Activated T-helper 17 cell treated with anti-CD3 and anti-CD28 coated beads, Interleukin-2, amount 50 U/mL, for 72 hours (primary cell): ENCODE measurements at regions not wholly inside any gene's neighbourhood (a gene's known extent, or its start where the extent isn't known, plus 50 kb on each side); places are given as distances from the start of the nearest gene placed in this dataset.

Experiments
- ATAC-seq: fragments of 150-1000 bp; cut with Tn5 transposase; replicated peaks from 2 replicates; pipeline ENCODE4 v1.10.0; 2021; ENCODE audit warnings: mild to moderate bottlenecking, moderate library complexity
- H3K27ac Mint-ChIP-seq: one replicate; pipeline ENCODE4 v1.8.0; 2022; ENCODE audit warnings: mixed read lengths
- H3K27me3 Mint-ChIP-seq: one replicate; pipeline ENCODE4 v1.8.0; 2022; ENCODE audit warnings: mixed read lengths
- H3K36me3 Mint-ChIP-seq: one replicate; pipeline ENCODE4 v1.8.0; 2022; ENCODE audit warnings: low read depth, mild to moderate bottlenecking, mixed read lengths
- H3K4me1 Mint-ChIP-seq: one replicate; pipeline ENCODE4 v1.8.0; 2022; ENCODE audit warnings: mixed read lengths
- H3K4me3 Mint-ChIP-seq: one replicate; pipeline ENCODE4 v1.8.0; 2022; ENCODE audit warnings: mild to moderate bottlenecking, mixed read lengths
- H3K9me3 Mint-ChIP-seq: one replicate; pipeline ENCODE4 v1.8.0; 2022; ENCODE audit warnings: mixed read lengths

DNA sequence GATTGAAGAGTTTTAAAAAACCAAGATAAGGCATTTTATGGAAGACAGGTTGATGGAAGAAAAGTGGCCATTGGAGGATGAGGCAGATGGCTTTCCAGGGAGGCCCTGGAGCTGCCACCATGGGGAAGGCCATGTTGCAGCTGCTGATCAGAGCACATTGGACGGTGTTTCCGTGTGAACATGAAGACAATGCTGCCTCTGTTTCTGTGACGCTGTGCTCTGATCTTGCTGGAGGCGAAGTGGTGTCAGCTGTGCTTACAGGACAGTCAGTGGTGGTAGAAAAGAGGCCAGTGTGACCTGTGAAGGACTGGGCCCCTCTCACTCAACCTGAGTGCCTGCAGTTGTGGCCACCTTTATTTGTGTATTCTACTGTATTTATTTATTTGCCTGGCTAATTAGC is 132.9 kb downstream of the FAM204A start:
- H3K27ac Mint-ChIP-seq, result no peak overlapping the region
- ATAC-seq, result no peak
- peaks cover 22% of the 10 kb centered on the region for H3K27me3 Mint-ChIP-seq
- no peaks in the 10 kb centered on the region for H3K9me3 Mint-ChIP-seq
- H3K4me3 Mint-ChIP-seq, result no peak overlapping the region
- no peaks in the 10 kb centered on the region for H3K36me3 Mint-ChIP-seq
- H3K4me1 Mint-ChIP-seq, result no peaks in the 10 kb centered on the region

DNA sequence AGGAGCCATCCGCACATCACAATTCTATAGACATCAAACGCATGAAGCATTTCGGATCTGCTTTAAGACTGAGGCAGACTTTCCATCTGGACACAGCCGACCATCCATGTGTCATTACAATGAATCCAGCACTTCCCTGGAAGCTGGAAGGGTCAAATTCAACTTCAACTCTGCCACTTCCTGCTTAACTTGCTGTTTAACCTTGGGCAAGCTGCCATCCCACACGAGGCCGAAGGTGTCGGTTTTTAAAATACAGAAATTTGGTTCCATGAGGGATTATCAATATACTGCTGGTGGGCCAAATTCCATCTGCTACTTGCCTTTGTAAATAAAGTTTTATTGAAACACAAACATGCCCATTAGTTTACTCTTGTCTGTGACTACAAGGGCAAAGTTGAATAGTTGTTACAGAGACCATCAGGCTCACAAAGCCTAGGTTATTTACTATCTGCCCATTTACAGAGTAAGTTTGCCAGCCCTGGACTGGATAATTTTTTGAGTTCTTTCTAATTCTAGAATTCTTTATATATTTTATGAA is 134.6 kb downstream of the FAM204A start:
- no peak overlapping the region for H3K27ac Mint-ChIP-seq

DNA sequence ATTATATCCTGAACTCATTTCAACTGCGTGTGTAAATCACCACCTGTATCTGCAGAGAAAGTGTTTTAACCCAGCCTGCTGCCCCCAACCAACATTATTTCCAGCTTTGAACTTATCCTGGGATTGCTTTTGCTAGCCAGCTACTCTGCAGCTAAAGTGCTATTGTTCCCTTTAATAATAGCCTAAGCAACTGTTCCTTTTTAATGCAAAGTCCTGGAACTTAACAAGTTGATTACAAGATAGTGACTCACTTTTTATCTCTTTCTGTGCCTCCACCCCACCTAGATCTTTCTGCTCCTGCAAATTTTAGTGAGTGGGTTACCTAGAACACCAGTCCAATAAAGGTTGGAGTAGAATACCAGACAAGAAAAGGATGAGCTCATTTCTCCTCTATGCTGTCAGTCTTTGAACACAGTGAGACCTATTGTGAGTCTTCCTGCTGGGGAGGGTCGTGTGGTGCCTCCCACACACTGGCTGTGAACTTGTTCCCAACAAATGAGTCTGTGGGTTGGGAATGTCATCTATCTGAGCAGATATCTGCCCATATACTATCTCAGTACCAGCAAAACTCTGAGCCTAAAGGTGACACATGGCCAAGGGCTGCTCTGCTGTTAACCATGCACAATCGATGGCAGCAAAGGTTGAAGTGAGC is 137.7 kb downstream of the FAM204A start:
- H3K9me3 Mint-ChIP-seq, result no peaks in the 10 kb centered on the region
- no peak overlapping the region for H3K27ac Mint-ChIP-seq
- H3K36me3 Mint-ChIP-seq, result no peaks in the 10 kb centered on the region
- H3K4me1 Mint-ChIP-seq, result no peaks in the 10 kb centered on the region
- no peak for ATAC-seq
- H3K27me3 Mint-ChIP-seq, result peaks cover 23% of the 10 kb centered on the region
- H3K4me3 Mint-ChIP-seq, result no peak overlapping the region

More for the DNA sequence above, 134.6 kb downstream of the FAM204A start:
- no peaks in the 10 kb centered on the region for H3K4me1 Mint-ChIP-seq
- no peak overlapping the region for H3K4me3 Mint-ChIP-seq
- H3K36me3 Mint-ChIP-seq, result no peaks in the 10 kb centered on the region
- no peaks in the 10 kb centered on the region for H3K9me3 Mint-ChIP-seq
- ATAC-seq, result no peak
- peaks cover 21% of the 10 kb centered on the region for H3K27me3 Mint-ChIP-seq

DNA sequence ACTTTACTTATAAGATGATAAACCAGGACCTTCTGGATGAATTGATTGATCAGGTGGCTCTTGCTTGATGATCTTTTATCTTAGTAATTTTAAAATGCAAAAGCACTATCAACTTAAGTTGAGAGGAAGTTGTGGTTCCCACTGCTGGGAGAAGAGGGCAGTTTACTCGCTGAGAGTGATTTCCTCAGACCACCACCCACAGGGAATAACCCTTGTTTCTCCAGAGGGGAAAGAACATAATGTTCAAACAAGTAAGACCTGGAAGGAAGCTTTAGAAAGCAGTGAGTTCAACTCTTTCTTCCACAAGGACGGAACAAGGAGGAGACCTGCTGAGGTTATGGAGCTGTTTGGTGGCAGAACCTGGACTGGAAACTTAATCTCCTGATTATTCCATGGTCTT is 138.7 kb downstream of the FAM204A start:
- H3K9me3 Mint-ChIP-seq, result no peaks in the 10 kb centered on the region
- no peaks in the 10 kb centered on the region for H3K36me3 Mint-ChIP-seq
- H3K4me1 Mint-ChIP-seq, result no peaks in the 10 kb centered on the region
- H3K27ac Mint-ChIP-seq, result no peak overlapping the region
- peaks cover 20% of the 10 kb centered on the region for H3K27me3 Mint-ChIP-seq
- no peak overlapping the region for H3K4me3 Mint-ChIP-seq
- no peak for ATAC-seq

DNA sequence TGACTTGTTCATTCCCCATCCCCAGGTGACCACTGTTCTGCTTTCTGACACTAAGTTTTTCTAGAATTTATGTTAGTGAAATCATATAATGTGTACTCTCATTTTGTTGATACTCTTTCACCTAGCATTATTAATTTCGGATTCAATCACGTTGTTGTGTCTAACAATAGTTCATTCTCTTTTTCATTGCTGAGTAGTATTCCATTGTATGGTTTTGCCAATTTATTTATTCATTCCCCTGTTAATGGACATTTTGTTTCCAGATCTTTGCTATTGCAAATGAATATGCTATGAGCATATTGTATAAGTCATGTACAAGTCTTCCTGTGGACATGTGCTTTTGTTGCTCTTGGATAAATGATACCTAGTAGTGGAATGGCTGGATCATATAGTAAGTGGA is 146.4 kb downstream of the FAM204A start:
- Mint-ChIP-seq H3K9me3 (no peaks in the 10 kb centered on the region), H3K27me3 (peaks cover 9% of the 10 kb centered on the region), H3K4me1 (no peaks in the 10 kb centered on the region), H3K27ac (no peak overlapping the region), H3K4me3 (no peak overlapping the region), H3K36me3 (no peaks in the 10 kb centered on the region)
- ATAC-seq, result no peak

DNA sequence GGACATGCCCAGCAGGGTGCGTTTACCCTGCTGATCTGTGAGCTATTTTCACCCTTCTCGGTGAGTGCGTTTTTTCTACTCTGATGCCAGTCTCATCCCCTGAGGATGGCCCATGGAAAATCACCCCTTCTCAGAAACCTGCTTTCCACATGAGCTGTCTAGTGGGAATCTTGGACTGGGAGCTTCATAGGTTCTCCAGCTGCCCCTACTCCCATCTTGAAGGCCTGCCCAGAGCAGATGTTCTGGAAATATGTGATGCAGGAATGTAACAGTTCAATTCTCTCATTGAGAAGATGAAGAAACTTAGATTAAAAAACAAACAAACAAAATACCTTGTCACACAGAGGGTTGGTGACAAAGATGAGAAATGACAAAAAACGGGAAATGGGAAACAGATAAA is 146.9 kb upstream of the RAB11FIP2 start:
- no peak for ATAC-seq
- peaks cover 12% of the 10 kb centered on the region for H3K27me3 Mint-ChIP-seq
- no peaks in the 10 kb centered on the region for H3K4me1 Mint-ChIP-seq
- H3K36me3 Mint-ChIP-seq, result no peaks in the 10 kb centered on the region
- no peak overlapping the region for H3K27ac Mint-ChIP-seq
- no peaks in the 10 kb centered on the region for H3K9me3 Mint-ChIP-seq
- no peak overlapping the region for H3K4me3 Mint-ChIP-seq

DNA sequence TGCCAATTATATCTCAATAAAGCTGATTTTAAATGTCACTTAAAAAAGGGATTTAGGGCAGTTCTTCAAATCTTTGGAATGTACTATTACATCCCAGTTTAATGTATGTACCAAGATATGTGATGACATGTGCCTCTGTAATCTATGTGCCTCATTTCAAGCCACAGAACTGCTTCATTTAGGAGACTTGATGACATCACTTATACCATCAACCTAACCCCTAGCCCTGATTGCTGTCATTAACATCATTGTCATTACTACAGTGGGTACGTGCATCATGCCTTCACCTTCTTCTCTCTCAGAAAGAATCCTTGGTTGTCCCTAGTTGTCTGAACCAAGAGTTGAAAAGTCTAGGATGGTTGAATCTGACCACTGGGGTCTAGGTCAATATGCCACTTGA is 134.3 kb upstream of the RAB11FIP2 start:
- no peaks in the 10 kb centered on the region for H3K36me3 Mint-ChIP-seq
- peaks cover 2% of the 10 kb centered on the region for H3K9me3 Mint-ChIP-seq
- no peaks in the 10 kb centered on the region for H3K4me1 Mint-ChIP-seq

DNA sequence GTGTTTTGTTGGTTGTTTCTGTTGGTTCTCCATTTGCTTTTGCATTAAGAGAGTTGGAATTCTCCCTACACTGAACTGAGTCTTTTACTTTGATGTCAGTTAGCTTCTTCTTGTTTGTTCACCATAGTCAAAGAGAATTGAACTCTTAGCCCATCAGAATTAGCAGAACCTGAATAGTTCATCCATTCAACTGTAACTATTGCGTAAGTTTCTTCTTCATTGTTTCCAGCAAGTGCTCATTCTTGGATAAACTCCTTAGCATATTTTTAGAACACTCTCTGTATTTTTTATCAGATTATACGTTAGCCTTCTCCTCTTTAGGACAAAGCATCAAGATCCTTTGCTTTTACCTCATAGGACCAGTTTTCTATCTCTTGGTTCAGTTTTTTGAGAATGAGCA is 128.4 kb upstream of the RAB11FIP2 start:
- Mint-ChIP-seq H3K36me3 (no peaks in the 10 kb centered on the region), H3K9me3 (peaks cover 4% of the 10 kb centered on the region), H3K27ac (no peak overlapping the region), H3K4me1 (no peaks in the 10 kb centered on the region), H3K27me3 (peaks cover 18% of the 10 kb centered on the region), H3K4me3 (no peak overlapping the region)
- no peak for ATAC-seq

More for the DNA sequence above, 134.3 kb upstream of the RAB11FIP2 start:
- no peak for ATAC-seq
- H3K27ac Mint-ChIP-seq, result no peak overlapping the region
- peaks cover 10% of the 10 kb centered on the region for H3K27me3 Mint-ChIP-seq
- no peak overlapping the region for H3K4me3 Mint-ChIP-seq

DNA sequence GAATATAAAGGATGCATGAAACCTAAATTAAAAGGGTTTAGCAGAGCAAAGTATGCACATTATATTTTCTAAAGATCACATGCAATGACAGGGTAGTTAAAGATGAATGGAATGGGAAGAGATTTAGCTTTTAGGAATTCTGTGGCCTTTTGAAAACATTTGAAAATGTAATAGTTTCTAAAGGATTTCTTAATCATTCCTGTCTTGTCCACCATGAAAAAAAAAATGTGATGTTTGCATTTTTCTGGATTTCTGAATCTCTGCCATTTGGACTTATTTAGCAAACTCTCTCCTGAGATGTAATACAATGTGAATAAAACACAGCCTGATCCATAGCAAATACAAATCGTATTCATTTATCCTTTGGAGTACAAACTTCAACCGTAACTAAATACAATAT is 126.6 kb upstream of the RAB11FIP2 start:
- H3K27ac Mint-ChIP-seq, result no peak overlapping the region
- no peaks in the 10 kb centered on the region for H3K4me1 Mint-ChIP-seq
- H3K27me3 Mint-ChIP-seq, result peaks cover 18% of the 10 kb centered on the region
- H3K9me3 Mint-ChIP-seq, result peaks cover 4% of the 10 kb centered on the region
- ATAC-seq, result no peak
- H3K4me3 Mint-ChIP-seq, result no peak overlapping the region
- no peaks in the 10 kb centered on the region for H3K36me3 Mint-ChIP-seq

DNA sequence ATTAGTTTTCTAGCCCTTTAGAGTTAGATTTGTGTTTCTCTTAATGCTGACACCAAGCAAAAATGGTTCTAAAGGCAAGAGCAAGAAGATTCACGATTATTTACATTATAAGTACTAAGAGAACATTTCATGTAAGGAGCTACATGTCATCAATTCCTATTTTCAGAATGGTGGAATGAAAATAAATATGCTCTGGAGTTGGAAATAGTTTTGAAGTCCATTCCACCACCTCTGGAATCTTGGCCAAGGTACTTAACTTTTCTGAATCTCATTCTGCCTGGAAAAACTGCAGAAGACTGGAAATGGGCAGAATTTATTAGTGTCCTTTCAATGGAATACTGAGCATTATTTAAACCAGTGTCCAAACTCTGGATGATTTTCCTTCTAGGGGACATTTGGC is 125.1 kb upstream of the RAB11FIP2 start:
- H3K4me1 Mint-ChIP-seq, result no peaks in the 10 kb centered on the region
- H3K9me3 Mint-ChIP-seq, result peaks cover 4% of the 10 kb centered on the region
- ATAC-seq, result no peak
- H3K4me3 Mint-ChIP-seq, result no peak overlapping the region
- H3K27ac Mint-ChIP-seq, result no peak overlapping the region
- H3K27me3 Mint-ChIP-seq, result peaks cover 24% of the 10 kb centered on the region
- no peaks in the 10 kb centered on the region for H3K36me3 Mint-ChIP-seq

DNA sequence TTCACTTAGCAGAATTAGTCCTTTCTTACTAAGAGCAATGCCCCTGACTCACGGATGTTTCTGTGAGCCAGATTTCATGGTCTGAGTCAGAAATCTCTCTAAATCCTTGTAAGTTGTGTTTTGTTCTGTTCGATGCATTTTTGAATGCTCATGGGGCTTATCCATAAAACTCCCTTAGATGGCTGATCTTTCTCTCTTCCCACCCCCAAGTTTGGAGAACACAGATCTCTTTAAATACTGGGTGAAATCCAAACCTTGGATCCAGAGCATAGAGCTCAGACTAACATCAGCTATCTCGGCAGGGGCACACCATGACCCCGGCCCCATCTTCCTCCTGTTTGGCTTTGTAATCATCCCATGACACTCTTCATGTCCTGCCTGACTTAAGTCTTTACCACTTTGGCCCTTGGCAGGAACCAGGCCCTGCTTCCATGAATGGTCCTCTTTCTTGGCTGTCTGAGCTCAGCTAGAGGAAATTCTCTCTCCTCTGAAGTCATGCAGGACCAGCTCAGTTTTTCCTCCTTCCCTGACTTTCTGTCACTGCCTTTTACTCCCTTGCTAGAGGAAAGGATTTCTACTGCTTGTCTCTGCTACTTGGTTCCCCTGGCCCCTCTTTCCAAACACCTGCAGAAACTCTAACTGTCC is 120.4 kb upstream of the RAB11FIP2 start:
- Mint-ChIP-seq H3K9me3 (no peaks in the 10 kb centered on the region), H3K27ac (no peak overlapping the region), H3K36me3 (no peaks in the 10 kb centered on the region), H3K27me3 (peaks cover 6% of the 10 kb centered on the region), H3K4me3 (no peak overlapping the region), H3K4me1 (no peaks in the 10 kb centered on the region)
- no peak for ATAC-seq

DNA sequence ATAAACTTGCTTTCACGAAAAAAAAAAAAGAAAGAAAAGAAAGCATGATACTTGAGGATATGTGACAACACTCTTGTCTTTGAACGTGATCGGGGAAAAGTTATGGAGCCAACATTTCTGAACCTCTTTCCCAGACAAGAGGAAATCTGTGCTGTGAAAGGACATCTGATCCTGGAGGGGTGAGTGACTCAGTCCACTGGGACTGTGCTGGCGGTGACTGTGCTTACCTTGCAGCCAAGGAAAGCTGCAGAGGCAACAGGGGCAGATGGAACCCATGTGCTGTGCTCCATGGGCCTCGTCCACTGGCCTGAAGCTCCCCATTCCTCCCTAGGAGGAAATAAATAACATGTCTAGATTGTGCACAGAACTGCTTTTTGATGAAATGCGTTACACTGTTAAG is 116.5 kb upstream of the RAB11FIP2 start:
- no peak overlapping the region for H3K4me3 Mint-ChIP-seq
- no peak overlapping the region for H3K27ac Mint-ChIP-seq
- H3K27me3 Mint-ChIP-seq, result peaks cover 6% of the 10 kb centered on the region
- H3K9me3 Mint-ChIP-seq, result no peaks in the 10 kb centered on the region
- H3K4me1 Mint-ChIP-seq, result no peaks in the 10 kb centered on the region
- ATAC-seq, result no peak
- H3K36me3 Mint-ChIP-seq, result no peaks in the 10 kb centered on the region

DNA sequence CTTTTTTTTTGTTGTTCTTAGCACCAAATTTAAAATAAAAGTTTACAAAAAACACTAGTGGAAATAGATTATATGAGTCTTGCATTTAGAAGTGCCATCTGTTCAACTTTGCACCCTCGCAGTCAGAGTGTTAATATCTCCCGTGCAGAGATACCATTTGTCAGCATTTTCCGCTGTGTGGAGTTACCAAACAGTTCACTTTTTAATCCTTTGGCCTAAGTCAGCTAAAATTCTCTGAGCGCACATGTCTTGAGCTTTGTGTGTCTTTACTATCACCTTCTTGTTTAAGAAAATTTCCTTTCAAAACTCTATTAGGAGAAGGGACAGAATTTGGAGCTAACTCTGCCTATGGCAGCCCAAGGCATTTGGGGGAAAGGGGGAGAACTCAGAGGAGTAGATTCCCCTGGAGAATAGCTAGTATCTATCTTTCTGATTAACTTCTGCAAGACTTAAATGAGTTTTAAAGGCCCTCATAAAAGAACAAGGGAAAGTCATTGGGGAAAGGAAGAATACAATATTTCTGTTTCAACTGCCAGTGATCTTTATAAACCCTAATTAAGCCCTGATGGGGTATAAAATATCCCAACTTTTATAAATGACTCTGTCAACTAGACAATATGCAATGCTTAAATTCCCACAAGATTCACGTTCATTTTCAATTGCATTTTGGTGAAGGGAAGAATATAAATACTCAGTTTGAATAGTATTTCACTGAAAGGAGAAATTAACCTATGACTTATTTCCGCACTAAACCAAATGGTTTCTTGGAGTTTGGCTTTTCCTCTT is 114.9 kb upstream of the RAB11FIP2 start:
- Mint-ChIP-seq H3K27me3 (no peaks in the 10 kb centered on the region), H3K4me3 (no peak overlapping the region), H3K4me1 (no peaks in the 10 kb centered on the region), H3K27ac (no peak overlapping the region), H3K36me3 (no peaks in the 10 kb centered on the region), H3K9me3 (no peaks in the 10 kb centered on the region)
- no peak for ATAC-seq

DNA sequence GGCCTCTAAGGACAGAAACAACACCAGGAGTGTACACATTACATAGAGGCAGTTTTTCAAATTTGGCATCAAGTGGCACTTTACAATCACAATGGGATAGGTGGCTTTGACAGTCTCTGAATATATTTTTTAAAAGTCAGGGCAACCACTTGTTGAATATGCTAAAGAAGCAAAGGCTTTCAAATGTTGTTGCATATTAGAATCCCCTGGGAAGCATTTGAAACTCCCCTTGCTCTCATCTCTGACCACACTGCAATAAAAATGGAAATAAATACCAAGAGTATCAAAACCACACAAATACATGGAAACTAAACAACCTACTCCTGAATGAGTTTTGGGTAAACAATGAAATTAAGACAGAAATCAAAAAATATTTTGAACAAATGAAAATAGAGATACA is 106.5 kb upstream of the RAB11FIP2 start:
- Mint-ChIP-seq H3K4me3 (no peak overlapping the region), H3K36me3 (no peaks in the 10 kb centered on the region), H3K27me3 (peaks cover 10% of the 10 kb centered on the region), H3K9me3 (no peaks in the 10 kb centered on the region), H3K27ac (no peak overlapping the region), H3K4me1 (no peaks in the 10 kb centered on the region)
- ATAC-seq, result no peak

DNA sequence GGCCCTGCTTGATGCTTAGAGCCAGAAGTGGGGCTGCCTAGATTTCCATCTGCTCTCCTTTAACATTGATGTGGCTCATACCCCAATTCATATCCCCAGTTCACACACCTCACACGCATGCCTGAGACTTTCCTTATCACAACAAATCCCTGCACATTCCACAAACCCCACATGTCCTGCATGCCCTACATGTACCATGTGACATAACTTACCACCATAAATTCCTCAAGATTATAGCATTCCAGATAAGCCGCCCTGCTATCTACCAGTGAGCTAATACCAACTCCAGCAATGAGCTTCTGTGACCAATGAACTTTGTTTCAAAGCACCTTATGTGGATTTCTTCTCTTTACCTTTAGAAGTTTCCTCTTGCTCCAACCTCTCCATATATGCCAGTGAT is 104.7 kb upstream of the RAB11FIP2 start:
- no peaks in the 10 kb centered on the region for H3K4me1 Mint-ChIP-seq
- no peak overlapping the region for H3K27ac Mint-ChIP-seq
- no peak for ATAC-seq
- H3K4me3 Mint-ChIP-seq, result no peak overlapping the region
- H3K36me3 Mint-ChIP-seq, result no peaks in the 10 kb centered on the region
- H3K9me3 Mint-ChIP-seq, result no peaks in the 10 kb centered on the region
- H3K27me3 Mint-ChIP-seq, result peaks cover 12% of the 10 kb centered on the region
